Ascending aorta (tissue), 2 donors: ENCODE measurements at regions not wholly inside any gene's neighbourhood (a gene's known extent, or its start where the extent isn't known, plus 50 kb on each side); places are given as distances from the start of the nearest gene placed in this dataset.

ENCODE experiments used
- DNase-seq, 2 donors: peaks; one replicate each; pipeline ENCODE4 v3.0.0-alpha.2; 2019; ENCODE audit warnings: low spot score in 2 of 2
- H3K27ac ChIP-seq, 2 donors: fragments of 200-600 bp; sonication (generic); one replicate each; pipeline ENCODE4 v1.5.1; 2016 to 2017; ENCODE audit warnings: mild to moderate bottlenecking in 1 of 2
- H3K27me3 ChIP-seq: fragments of 200-600 bp; sonication (generic); one replicate; pipeline ENCODE4 v1.5.1; 2017
- H3K36me3 ChIP-seq, 2 donors: fragments of 200-600 bp; sonication (generic); one replicate each; pipeline ENCODE4 v1.5.1; 2016
- H3K4me1 ChIP-seq, 2 donors: fragments of 200-600 bp; sonication (generic); one replicate each; pipeline ENCODE4 v1.5.1; 2016 to 2017; ENCODE audit warnings: mild to moderate bottlenecking in 1 of 2
- H3K4me3 ChIP-seq, 2 donors: fragments of 200-600 bp; sonication (generic); one replicate each; pipeline ENCODE4 v1.5.1; 2016 to 2017; ENCODE audit warnings: mild to moderate bottlenecking in 1 of 2
- H3K9me3 ChIP-seq, 2 donors: fragments of 200-600 bp; sonication (generic); one replicate each; pipeline ENCODE4 v1.5.1; 2016
- CTCF ChIP-seq, 3 experiments: fragments of 200-600 bp in 2 of 3; fragments of 450-650 bp in 1 of 3; sonication (generic) in 2 of 3; IDR thresholded peaks; one replicate each; pipeline ENCODE4 v1.5.1; 2016 to 2019; ENCODE audit warnings: antibody characterized with exemption in 3 of 3, mild to moderate bottlenecking in 1 of 3, moderate library complexity in 1 of 3
- intact Hi-C: fragments of 100-400 bp; cut with DNase I; formaldehyde crosslinking; loops from one replicate; pipeline ENCODE4 v1.15.1; 2023

- no peaks in the 10 kb centered on the region for H3K27me3 ChIP-seq
- H3K4me1 ChIP-seq, result no peaks in the 10 kb centered on the region
- H3K9me3 ChIP-seq, result no peaks in the 10 kb centered on the region
- no peaks in the 10 kb centered on the region for H3K36me3 ChIP-seq
- no peak overlapping the region for H3K27ac ChIP-seq
- no peak overlapping the region for H3K4me3 ChIP-seq
- intact Hi-C loops, result no loop called here
- DNase-seq, result no peak
- TF ChIP-seq CTCF (IDR thresholded peaks at IDR 0.05), result no peak
Measured at GRCh38 chr6:71066153-71066552, 109.3 kb upstream of the B3GAT2 start.

- no peaks in the 10 kb centered on the region for H3K27me3 ChIP-seq
- H3K9me3 ChIP-seq, result no peaks in the 10 kb centered on the region
- no peaks in the 10 kb centered on the region for H3K36me3 ChIP-seq
- intact Hi-C loops, result no loop called here
- TF ChIP-seq CTCF (IDR thresholded peaks at IDR 0.05), result no peak
- no peak overlapping the region for H3K4me3 ChIP-seq
- no peak for DNase-seq
- H3K4me1 ChIP-seq, result no peaks in the 10 kb centered on the region
- H3K27ac ChIP-seq, result no peak overlapping the region
Measured at GRCh38 chr6:71067816-71068215, 111.0 kb upstream of the B3GAT2 start.

GRCh38 chr6:71072508-71072907 is 115.6 kb upstream of the B3GAT2 start:
- no peaks in the 10 kb centered on the region for H3K4me1 ChIP-seq
- no peaks in the 10 kb centered on the region for H3K36me3 ChIP-seq
- H3K4me3 ChIP-seq, result no peak overlapping the region
- no peak for DNase-seq
- H3K27me3 ChIP-seq, result no peaks in the 10 kb centered on the region
- H3K27ac ChIP-seq, result no peak overlapping the region
- no peak for TF ChIP-seq CTCF (IDR thresholded peaks at IDR 0.05)
- H3K9me3 ChIP-seq, result peaks cover 0 to 3% of the 10 kb centered on the region in 2 donors
- intact Hi-C loops, result no loop called here

- H3K4me1 ChIP-seq, result peaks cover 0 to 7% of the 10 kb centered on the region in 2 donors
- no peaks in the 10 kb centered on the region for H3K27me3 ChIP-seq
- H3K27ac ChIP-seq, result no peak overlapping the region
- intact Hi-C loops, result no loop called here
- peaks cover 0 to 5% of the 10 kb centered on the region in 2 donors for H3K9me3 ChIP-seq
- DNase-seq, result no peak
- no peak overlapping the region for H3K4me3 ChIP-seq
- no peak for TF ChIP-seq CTCF (IDR thresholded peaks at IDR 0.05)
- no peaks in the 10 kb centered on the region for H3K36me3 ChIP-seq
Measured at GRCh38 chr6:71077655-71078054, 120.8 kb upstream of the B3GAT2 start.

- Histone ChIP-seq H3K27me3 (no peaks in the 10 kb centered on the region), H3K36me3 (no peaks in the 10 kb centered on the region), H3K27ac (no peak overlapping the region), H3K4me1 (peaks cover 0 to 7% of the 10 kb centered on the region in 2 donors), H3K9me3 (peaks cover 0 to 5% of the 10 kb centered on the region in 2 donors), H3K4me3 (no peak overlapping the region)
- no peak for TF ChIP-seq CTCF (IDR thresholded peaks at IDR 0.05)
- intact Hi-C loops, result no loop called here
- DNase-seq, result no peak
Measured at GRCh38 chr6:71079677-71080076, 122.8 kb upstream of the B3GAT2 start.

- Histone ChIP-seq H3K9me3 (peaks cover 0 to 5% of the 10 kb centered on the region in 2 donors), H3K4me3 (no peak overlapping the region), H3K27me3 (no peaks in the 10 kb centered on the region), H3K36me3 (no peaks in the 10 kb centered on the region), H3K27ac (no peak overlapping the region), H3K4me1 (peaks cover 0 to 7% of the 10 kb centered on the region in 2 donors)
- intact Hi-C loops, result no loop called here
- TF ChIP-seq CTCF (IDR thresholded peaks at IDR 0.05), result no peak
- DNase-seq, result no peak
Measured at GRCh38 chr6:71080133-71080532, 123.3 kb upstream of the B3GAT2 start.
